K562 (cell line): ENCODE measurements at regions not wholly inside any gene's neighbourhood (a gene's known extent, or its start where the extent isn't known, plus 50 kb on each side); places are given as distances from the start of the nearest gene placed in this dataset.

Experiments used
- ATAC-seq: fragments of 200-7000 bp; cut with Tn5 transposase; 3 replicates; pipeline ENCODE4 v1.9.1; 2020; ENCODE audit warnings: moderate library complexity
- BruUV-seq: library from RNA; stranded (reverse); fragments of 400-500 nt; replicated peaks from 2 replicates; lab custom pipeline; 2021; lab: Mats Ljungman, UMichigan
- CTCF ChIA-PET: fragments of 300-600 bp; formaldehyde crosslinking; extraction: SDS; loops from one replicate; lab custom pipeline; 2021; ENCODE audit warnings: low intra/inter-chr PET ratio; lab: Yijun Ruan, JAX
- POLR2A ChIA-PET: fragments of 300-600, 350-650 bp; sonication (Branson Sonifier 250); formaldehyde crosslinking; extraction: SDS; loops from one replicate; lab custom pipeline; 2021; ENCODE audit warnings: antibody characterized with exemption, inconsistent platforms; lab: Yijun Ruan, JAX
- DNase-seq, 4 experiments: peaks; one replicate each; pipeline versions ENCODE4 v3.0.0 to v3.0.0-alpha.2; 2011 to 2018; ENCODE audit warnings: low spot score in 3 of 4, mixed read lengths in 3 of 4; ENCODE audit errors: extremely low read depth in 1 of 4
- FAIRE-seq: peaks from 2 replicates; lab custom pipeline; 2011; peaks lifted over from hg19 to GRCh38; lab: Jason Lieb, UNC
- H2AFZ ChIP-seq: 2 replicates; pipeline ENCODE4 v1.6.0; 2011; ENCODE audit warnings: low read depth, low read length, control low read depth, inconsistent platforms
- H3K27ac ChIP-seq: fragments of 200-600 bp; 3 replicates; pipeline ENCODE4 v1.8.0; 2011; ENCODE audit warnings: low read depth, mild to moderate bottlenecking, control low read depth, inconsistent platforms, low read length, moderate library complexity, mixed read lengths; ENCODE audit errors: extremely low read depth
- H3K27me3 ChIP-seq, 2 experiments: fragments of 300-600 bp in 1 of 2; 2 replicates in 1 of 2; 3 replicates in 1 of 2; pipeline versions ENCODE4 v1.6.0 to v1.8.0; 2011; ENCODE audit warnings: inconsistent platforms in 2 of 2, low read length in 2 of 2, mild to moderate bottlenecking in 1 of 2, mixed read lengths in 1 of 2, moderate library complexity in 1 of 2; ENCODE audit not compliant: control insufficient read depth in 2 of 2, insufficient read depth in 2 of 2
- H3K36me3 ChIP-seq: fragments of 300-600 bp; 3 replicates; pipeline ENCODE4 v1.8.0; 2011; ENCODE audit warnings: mild to moderate bottlenecking, low read length, inconsistent platforms; ENCODE audit not compliant: control insufficient read depth, insufficient read depth
- H3K4me1 ChIP-seq, 2 experiments: fragments of 200-600 bp in 1 of 2; replicated peaks in 1 of 2; 2 replicates in 1 of 2; 3 replicates in 1 of 2; pipeline versions ENCODE4 v1.5.1 to v1.8.0; 2011; ENCODE audit warnings: inconsistent platforms in 2 of 2, low read length in 2 of 2, mild to moderate bottlenecking in 1 of 2, mixed read lengths in 1 of 2, moderate library complexity in 1 of 2; ENCODE audit not compliant: control insufficient read depth in 2 of 2, insufficient read depth in 2 of 2
- H3K4me2 ChIP-seq: 2 replicates; pipeline ENCODE4 v1.6.1; 2011; ENCODE audit warnings: low read length, control low read depth, inconsistent platforms, mixed read lengths; ENCODE audit not compliant: insufficient read depth
- H3K4me3 ChIP-seq: fragments of 200-600 bp; sonication (generic), shearing (Covaris generic); 2 replicates; pipeline ENCODE4 v1.5.1; 2016; ENCODE audit warnings: control low read depth, inconsistent platforms
- H3K79me2 ChIP-seq: fragments of 200-600 bp; 3 replicates; pipeline ENCODE4 v1.8.0; 2011; ENCODE audit warnings: low read length, inconsistent platforms; ENCODE audit not compliant: control insufficient read depth, insufficient read depth
- H3K9ac ChIP-seq, 2 experiments: 2 replicates each; pipeline versions ENCODE4 v1.6.0 to v1.6.1; 2011; ENCODE audit warnings: low read depth in 2 of 2, low read length in 2 of 2, control low read depth in 1 of 2, inconsistent platforms in 1 of 2, mild to moderate bottlenecking in 1 of 2, mixed read lengths in 1 of 2; ENCODE audit not compliant: insufficient read depth in 1 of 2
- H3K9me1 ChIP-seq: one replicate; pipeline ENCODE4 v1.6.0; 2011; ENCODE audit warnings: inconsistent platforms, mild to moderate bottlenecking, low read length, moderate library complexity; ENCODE audit not compliant: control insufficient read depth, insufficient read depth
- H3K9me3 ChIP-seq: replicated peaks from 2 replicates; pipeline ENCODE4 v1.5.1; 2011; ENCODE audit warnings: low read depth, low read length, inconsistent platforms; ENCODE audit not compliant: control insufficient read depth, insufficient read depth
- H4K20me1 ChIP-seq: replicated peaks from 2 replicates; pipeline ENCODE4 v1.6.1; 2011; ENCODE audit warnings: low read length, inconsistent platforms, mixed read lengths; ENCODE audit not compliant: control insufficient read depth, insufficient read depth
- E2F1 ChIP-seq: sonication (generic); formaldehyde crosslinking; IDR thresholded peaks from 2 replicates; pipeline ENCODE4 v1.8.1; 2023; ENCODE audit warnings: mild to moderate bottlenecking, missing genetic modification reagents, moderate library complexity
- HDAC1 ChIP-seq, 2 experiments: fragments of 450-650 bp; IDR thresholded peaks; 2 replicates each; pipeline ENCODE4 v1.6.1; 2016 to 2017; ENCODE audit warnings: inconsistent platforms in 1 of 2, mild to moderate bottlenecking in 1 of 2, moderate library complexity in 1 of 2
- MNT ChIP-seq, 2 experiments: fragments of 450-650 bp; conservative IDR thresholded peaks; 2 replicates each; pipeline ENCODE4 v1.6.1; 2017; ENCODE audit warnings: mild to moderate bottlenecking in 2 of 2, moderate library complexity in 2 of 2
- ZNF609 ChIP-seq: sonication (generic); formaldehyde crosslinking; IDR thresholded peaks from 2 replicates; pipeline ENCODE4 v1.8.1; 2023; ENCODE audit warnings: missing genetic modification reagents, mild to moderate bottlenecking, borderline replicate concordance
- WGBS: fragments of 100-300 bp; shearing (Covaris generic); methylation state at CpG from one replicate; pipeline ENCODE4 v1.1.6; 2016; ENCODE audit warnings: low coverage, mixed read lengths; ENCODE audit not compliant: insufficient coverage; ENCODE audit errors: missing lambda C conversion rate; 5-methylcytosine and 5-hydroxymethylcytosine counted together
- in situ Hi-C: fragments of 300-500 bp; cut with MboI; formaldehyde crosslinking; loops from 4 replicates; pipeline ENCODE4 v1.15.0; 2018; ENCODE audit warnings: inconsistent platforms, mixed read lengths
- intact Hi-C: fragments of 100-400 bp; cut with micrococcal nuclease; formaldehyde crosslinking; loops from 2 replicates; pipeline ENCODE4 v1.14.2; 2022

- Histone ChIP-seq H3K9me1 (peaks cover 2% of the 10 kb centered on the region), H4K20me1 (no peaks in the 10 kb centered on the region), H3K9me3 (no peaks in the 10 kb centered on the region), H3K9ac (no peak overlapping the region), H3K4me2 (no peak overlapping the region), H3K4me1 (peaks cover 0 to 2% of the 10 kb centered on the region in 2 experiments; a peak in 1 of 5 replicates), H3K36me3 (no peaks in the 10 kb centered on the region), H2AFZ (no peak overlapping the region), H3K4me3 (no peak overlapping the region), H3K27me3 (no peaks in the 10 kb centered on the region), H3K27ac (no peak overlapping the region), H3K79me2 (no peaks in the 10 kb centered on the region)
- intact Hi-C loops, result no loop called here
- no peak for TF ChIP-seq MNT (conservative IDR thresholded peaks at IDR 0.05)
- no peak for TF ChIP-seq ZNF609 (CRISPR knock-in tag)
- TF ChIP-seq HDAC1 (IDR thresholded peaks at IDR 0.05), result no peak
- TF ChIP-seq E2F1 (CRISPR knock-in tag), result no peak
- 0% methylated on average over 4 of the region's 4 CpGs for WGBS
- no peak for DNase-seq
- in situ Hi-C loops, result no loop called here
- CTCF ChIA-PET, result no interaction called here
- FAIRE-seq, result no peak
- ATAC-seq, result no peak
- no TSS peak for BruUV-seq
- POLR2A ChIA-PET, result interaction anchor here (1.2 to 1.5 kb wide), 2 partner anchors 8 to 11 kb away, joined by 3 read pairs; no protein-coding TSS in a partner anchor
Observed at GRCh38 chr15:26087395-26087794, 224.3 kb upstream of the ATP10A start.
